GM12872 (cell line): ENCODE measurements at regions not wholly inside any gene's neighbourhood (a gene's known extent, or its start where the extent isn't known, plus 50 kb on each side); places are given as distances from the start of the nearest gene placed in this dataset.

ENCODE experiments used
- CTCF ChIP-seq: IDR thresholded peaks from 3 replicates; pipeline ENCODE4 v1.5.1; 2011; ENCODE audit warnings: low read depth, mild to moderate bottlenecking, low read length, moderate library complexity; ENCODE audit not compliant: insufficient read depth

- no peak for TF ChIP-seq CTCF
Measured at GRCh38 chr3:166527325-166527724, 690.1 kb upstream of the BCHE start.

GRCh38 chr3:166526881-166527280 lies 689.7 kb upstream of the BCHE start:
- no peak for TF ChIP-seq CTCF

DNA sequence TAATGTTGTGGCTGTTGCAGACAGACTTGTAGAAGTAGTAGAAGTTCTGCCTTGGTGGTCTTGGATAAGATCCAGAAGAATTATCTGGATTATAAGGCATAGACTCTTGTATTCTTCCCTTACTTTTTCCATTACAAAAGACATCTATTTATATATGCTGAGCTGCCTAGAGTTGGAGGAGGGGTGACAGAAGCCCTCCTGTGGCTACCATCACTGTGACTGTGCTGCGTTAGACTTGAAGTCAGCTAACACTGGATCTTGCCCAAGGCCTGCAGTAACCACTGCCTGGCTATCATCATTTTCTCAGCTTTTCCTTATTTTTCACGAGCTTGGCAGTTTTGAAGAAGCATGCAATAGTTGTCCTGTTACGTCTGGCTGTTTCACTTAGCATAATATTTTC lies 684.8 kb upstream of the BCHE start:
- TF ChIP-seq CTCF, result no peak

- TF ChIP-seq CTCF, result no peak
Measured at GRCh38 chr3:166519443-166519842, 682.2 kb upstream of the BCHE start.

- TF ChIP-seq CTCF, result no peak
Measured at GRCh38 chr3:166518040-166518439, 680.8 kb upstream of the BCHE start.

- no peak for TF ChIP-seq CTCF
Measured at GRCh38 chr3:166510382-166510781, 673.2 kb upstream of the BCHE start.

GRCh38 chr3:166499636-166500035 lies 662.4 kb upstream of the BCHE start:
- TF ChIP-seq CTCF, result no peak

GRCh38 chr3:166498446-166498845 lies 661.2 kb upstream of the BCHE start:
- no peak for TF ChIP-seq CTCF
